ENCODE measurements at regions not wholly inside any gene's neighbourhood (a gene's known extent, or its start where the extent isn't known, plus 50 kb on each side); places are given as distances from the start of the nearest gene placed in this dataset.

DNA sequence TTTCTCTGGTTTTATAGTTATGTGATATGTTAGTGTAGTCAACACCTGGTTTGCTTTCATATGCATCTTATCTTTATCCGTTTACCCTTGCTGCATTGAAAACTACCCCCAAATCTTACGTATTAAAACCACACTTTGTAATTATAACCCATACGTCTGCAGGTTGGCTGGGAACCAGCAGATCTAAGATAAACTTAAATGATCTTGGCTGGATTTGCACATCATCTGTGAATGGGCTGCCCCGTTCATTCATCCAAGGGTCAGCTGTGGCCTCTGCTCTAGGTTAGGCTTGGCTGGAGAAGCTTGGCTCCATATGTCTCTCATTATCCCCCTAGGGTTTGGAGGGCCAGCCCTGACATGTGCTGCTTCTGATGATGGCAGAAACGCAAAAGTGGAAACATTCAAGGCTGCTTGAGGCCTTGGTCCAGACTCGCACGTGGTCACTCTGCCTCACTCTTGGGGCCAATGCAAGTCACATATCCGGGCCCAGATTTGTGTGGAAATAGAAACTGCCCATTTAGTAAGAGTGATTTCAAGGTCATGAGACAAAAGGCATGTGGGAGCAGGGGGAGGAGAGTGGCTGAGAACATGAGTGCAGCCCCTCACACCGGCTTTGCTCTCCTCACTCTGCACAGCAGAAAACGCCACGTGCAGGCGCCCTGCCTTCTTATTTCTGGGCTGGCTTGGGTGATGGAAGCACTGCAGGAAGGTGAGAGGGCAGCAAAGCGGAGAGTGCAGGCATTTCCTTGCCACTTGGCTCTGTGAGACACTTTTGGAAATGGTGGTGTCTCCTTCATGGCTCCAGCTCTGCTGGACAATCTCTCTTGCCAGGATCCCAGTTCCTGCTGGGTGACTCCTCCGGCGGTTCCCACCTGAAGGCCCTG lies 553.8 kb downstream of the GLRX3 start:
- DNase-seq (no peak), ATAC-seq (no peak)
- H3K27ac Mint-ChIP-seq = no peak overlapping the region
- no peak overlapping the region for H3K4me3 Mint-ChIP-seq
- POLR2A ChIA-PET = no interaction called here
- H3K27me3 Mint-ChIP-seq = peaks cover 2 to 11% (median 9%) of the 10 kb centered on the region in 5 donors
- Histone ChIP-seq H3K4me3 (ENCODE audit: low read length) (no peak overlapping the region), H3K9me3 (ENCODE audit: control insufficient read depth in 2 of 3, low read length in 3 of 3) (no peaks in the 10 kb centered on the region), H3K36me3 (ENCODE audit: control insufficient read depth in 2 of 3, insufficient read depth in 3 of 3, low read length in 3 of 3) (no peaks in the 10 kb centered on the region), H3K27ac (ENCODE audit: low read depth, low read length) (no peak overlapping the region), H3K27me3 (ENCODE audit: control insufficient read depth in 2 of 2, insufficient read depth in 2 of 2, low read length in 2 of 2) (no peaks in the 10 kb centered on the region), H3K4me1 (ENCODE audit: control insufficient read depth in 2 of 2, insufficient read depth in 2 of 2, low read length in 2 of 2) (no peaks in the 10 kb centered on the region)
- CTCF ChIA-PET = no interaction called here
- peaks cover 0 to 12% (median 0%) of the 10 kb centered on the region in 11 donors for H3K9me3 Mint-ChIP-seq
- H3K36me3 Mint-ChIP-seq = peaks cover 0 to 2% (median 0%) of the 10 kb centered on the region in 5 donors
- intact Hi-C loops (cut with micrococcal nuclease) = no loop called here
- H3K4me1 Mint-ChIP-seq = no peaks in the 10 kb centered on the region

DNA sequence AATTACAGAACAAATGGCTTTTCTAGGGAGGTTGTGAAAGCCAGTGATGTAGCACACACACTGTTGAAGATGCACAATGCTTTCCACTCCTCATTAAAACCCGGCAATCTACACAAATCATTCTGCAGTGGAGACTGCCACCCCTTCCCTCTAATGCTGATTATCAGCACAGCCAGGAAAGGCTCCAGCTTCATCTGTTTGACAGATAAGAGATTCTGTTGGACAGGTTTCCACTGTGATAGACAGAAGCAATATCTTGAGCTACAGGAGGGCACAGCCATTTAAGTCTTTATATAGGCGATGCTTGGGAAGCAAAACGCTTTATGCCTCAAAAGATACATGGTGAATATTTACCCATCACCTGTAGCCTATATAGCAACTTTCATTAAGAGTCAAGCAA lies 555.6 kb downstream of the GLRX3 start:
- no peaks in the 10 kb centered on the region for H3K9me3 ChIP-seq (ENCODE audit: control insufficient read depth in 2 of 3, low read length in 3 of 3)
- CTCF ChIA-PET = no interaction called here
- Mint-ChIP-seq H3K4me1 (no peaks in the 10 kb centered on the region), H3K9me3 (peaks cover 0 to 3% (median 0%) of the 10 kb centered on the region in 11 donors), H3K4me3 (no peak overlapping the region), H3K27me3 (peaks cover 2 to 11% (median 8%) of the 10 kb centered on the region in 5 donors), H3K36me3 (peaks cover 0 to 2% (median 0%) of the 10 kb centered on the region in 5 donors), H3K27ac (no peak overlapping the region)
- H3K27me3 ChIP-seq (ENCODE audit: control insufficient read depth in 2 of 2, insufficient read depth in 2 of 2, low read length in 2 of 2) = no peaks in the 10 kb centered on the region
- no peaks in the 10 kb centered on the region for H3K36me3 ChIP-seq (ENCODE audit: control insufficient read depth in 2 of 3, insufficient read depth in 3 of 3, low read length in 3 of 3)
- POLR2A ChIA-PET = no interaction called here
- ATAC-seq (no peak), DNase-seq (no peak)
- no peak overlapping the region for H3K4me3 ChIP-seq (ENCODE audit: low read length)
- H3K27ac ChIP-seq (ENCODE audit: low read depth, low read length) = no peak overlapping the region
- intact Hi-C loops (cut with micrococcal nuclease) = no loop called here
- H3K4me1 ChIP-seq (ENCODE audit: control insufficient read depth in 2 of 2, insufficient read depth in 2 of 2, low read length in 2 of 2) = no peaks in the 10 kb centered on the region

DNA sequence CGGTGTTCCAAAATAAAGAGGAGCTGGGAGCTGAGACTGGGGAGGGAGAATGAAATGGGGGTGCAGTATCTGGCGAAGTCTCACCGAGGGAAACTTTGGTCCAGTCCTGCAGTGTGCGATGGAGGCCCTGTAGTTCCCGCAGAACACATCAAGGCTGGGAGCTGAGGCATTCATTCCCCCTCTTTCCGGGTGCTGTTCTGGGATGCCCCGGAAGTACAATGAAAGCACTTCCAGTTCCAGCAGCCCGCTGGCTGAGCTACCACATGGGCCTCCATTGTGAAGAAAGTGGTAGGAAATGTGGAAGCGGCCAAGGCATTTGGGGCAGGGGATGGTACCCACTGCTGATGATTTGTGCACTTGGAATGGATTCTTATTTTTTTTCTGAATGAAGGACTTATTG lies 560.7 kb downstream of the GLRX3 start:
- Mint-ChIP-seq H3K36me3 (no peaks in the 10 kb centered on the region), H3K9me3 (peaks cover 0 to 3% (median 0%) of the 10 kb centered on the region in 11 donors), H3K4me1 (no peaks in the 10 kb centered on the region), H3K27ac (no peak overlapping the region), H3K27me3 (peaks cover 2 to 16% (median 9%) of the 10 kb centered on the region in 5 donors), H3K4me3 (no peak overlapping the region)
- Histone ChIP-seq H3K9me3 (ENCODE audit: control insufficient read depth in 2 of 3, low read length in 3 of 3) (no peaks in the 10 kb centered on the region), H3K36me3 (ENCODE audit: control insufficient read depth in 2 of 3, insufficient read depth in 3 of 3, low read length in 3 of 3) (no peaks in the 10 kb centered on the region), H3K27ac (ENCODE audit: low read depth, low read length) (no peak overlapping the region), H3K27me3 (ENCODE audit: control insufficient read depth in 2 of 2, insufficient read depth in 2 of 2, low read length in 2 of 2) (no peaks in the 10 kb centered on the region), H3K4me1 (ENCODE audit: control insufficient read depth in 2 of 2, insufficient read depth in 2 of 2, low read length in 2 of 2) (no peaks in the 10 kb centered on the region), H3K4me3 (ENCODE audit: low read length) (no peak overlapping the region)
- ATAC-seq = no peak
- intact Hi-C loops (cut with micrococcal nuclease) = no loop called here
- POLR2A ChIA-PET = no interaction called here
- CTCF ChIA-PET = no interaction called here
- DNase-seq = no peak

DNA sequence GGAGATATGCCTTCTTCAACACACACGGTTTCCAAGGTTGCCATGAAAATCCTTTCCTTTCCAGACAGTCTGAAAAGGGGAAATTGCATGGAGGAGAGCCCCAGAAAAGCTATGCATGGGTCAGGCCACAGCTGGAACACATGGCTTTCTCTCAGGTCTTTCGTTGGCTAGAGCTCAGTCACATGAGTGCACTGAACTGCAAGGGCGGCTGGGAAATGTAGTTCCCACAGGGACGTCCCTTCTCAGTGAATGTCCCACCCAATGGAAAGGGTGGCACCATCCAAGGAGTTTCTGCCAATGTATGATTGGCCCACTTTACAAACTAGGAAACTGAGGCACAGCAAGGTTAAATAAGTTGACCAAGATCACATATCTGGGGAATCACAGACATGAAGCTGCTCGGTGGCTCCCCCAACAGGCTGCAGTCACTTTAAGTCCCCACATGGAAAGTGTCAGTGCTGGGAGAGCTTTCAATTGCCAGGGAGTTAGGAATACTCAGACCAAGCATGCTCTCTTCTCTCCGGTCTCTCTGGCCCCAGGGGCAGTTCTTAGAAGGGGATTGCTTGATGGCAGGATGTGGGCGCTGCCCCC lies 571.3 kb downstream of the GLRX3 start:
- ATAC-seq (no peak), DNase-seq (no peak)
- Histone ChIP-seq H3K36me3 (ENCODE audit: control insufficient read depth in 2 of 3, insufficient read depth in 3 of 3, low read length in 3 of 3) (no peaks in the 10 kb centered on the region), H3K27ac (ENCODE audit: low read depth, low read length) (no peak overlapping the region), H3K27me3 (ENCODE audit: control insufficient read depth in 2 of 2, insufficient read depth in 2 of 2, low read length in 2 of 2) (no peaks in the 10 kb centered on the region), H3K9me3 (ENCODE audit: control insufficient read depth in 2 of 3, low read length in 3 of 3) (no peaks in the 10 kb centered on the region), H3K4me3 (ENCODE audit: low read length) (no peak overlapping the region), H3K4me1 (ENCODE audit: control insufficient read depth in 2 of 2, insufficient read depth in 2 of 2, low read length in 2 of 2) (no peaks in the 10 kb centered on the region)
- intact Hi-C loops (cut with micrococcal nuclease) = no loop called here
- Mint-ChIP-seq H3K9me3 (peaks cover 0 to 2% (median 0%) of the 10 kb centered on the region in 11 donors), H3K36me3 (no peaks in the 10 kb centered on the region), H3K27me3 (peaks cover 0 to 23% (median 3%) of the 10 kb centered on the region in 5 donors), H3K27ac (no peak overlapping the region), H3K4me1 (no peaks in the 10 kb centered on the region), H3K4me3 (no peak overlapping the region)
- ChIA-PET POLR2A (no interaction called here), CTCF (no interaction called here)

DNA sequence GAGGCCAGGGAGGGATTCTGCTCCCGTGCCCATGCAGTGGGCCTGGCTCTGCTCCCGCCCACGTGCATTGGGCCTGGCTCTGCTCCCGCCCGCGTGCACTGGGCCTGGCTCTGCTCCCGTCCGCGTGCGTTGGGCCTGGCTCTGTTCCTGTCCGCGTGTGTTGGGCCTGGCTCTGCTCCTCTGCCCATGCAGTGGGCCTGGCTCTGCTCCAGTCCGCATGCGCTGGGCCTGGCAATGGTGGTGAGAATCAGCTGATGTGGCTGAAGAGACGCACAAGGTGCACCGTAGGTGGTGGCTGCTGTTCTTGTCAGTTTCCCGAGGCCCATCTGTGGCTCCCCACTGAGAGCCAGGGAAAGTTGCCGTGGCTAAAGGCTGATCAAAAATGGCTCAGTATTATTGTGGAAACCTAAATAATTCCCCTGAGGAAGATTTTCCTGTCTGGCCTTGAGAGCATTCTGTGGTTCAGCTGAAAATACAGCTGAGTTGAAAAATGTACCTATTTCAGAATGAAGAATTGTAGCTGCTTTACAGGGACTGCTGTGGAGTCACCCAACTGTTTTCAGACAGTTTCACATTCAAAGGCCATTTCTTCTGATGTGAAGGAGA lies 572.4 kb downstream of the GLRX3 start:
- ATAC-seq = no peak
- no peak overlapping the region for H3K27ac ChIP-seq (ENCODE audit: low read depth, low read length)
- no peaks in the 10 kb centered on the region for H3K4me1 Mint-ChIP-seq
- no peak overlapping the region for H3K4me3 ChIP-seq (ENCODE audit: low read length)
- H3K9me3 Mint-ChIP-seq = peaks cover 0 to 2% (median 0%) of the 10 kb centered on the region in 11 donors
- peaks cover 0 to 31% (median 0%) of the 10 kb centered on the region in 5 donors for H3K27me3 Mint-ChIP-seq
- H3K4me1 ChIP-seq (ENCODE audit: control insufficient read depth in 2 of 2, insufficient read depth in 2 of 2, low read length in 2 of 2) = no peaks in the 10 kb centered on the region
- CTCF ChIA-PET = no interaction called here
- DNase-seq = no peak
- H3K9me3 ChIP-seq (ENCODE audit: control insufficient read depth in 2 of 3, low read length in 3 of 3) = no peaks in the 10 kb centered on the region
- POLR2A ChIA-PET = no interaction called here
- H3K27ac Mint-ChIP-seq = no peak overlapping the region
- intact Hi-C loops (cut with micrococcal nuclease) = no loop called here
- H3K36me3 ChIP-seq (ENCODE audit: control insufficient read depth in 2 of 3, insufficient read depth in 3 of 3, low read length in 3 of 3) = no peaks in the 10 kb centered on the region
- no peaks in the 10 kb centered on the region for H3K36me3 Mint-ChIP-seq
- no peaks in the 10 kb centered on the region for H3K27me3 ChIP-seq (ENCODE audit: control insufficient read depth in 2 of 2, insufficient read depth in 2 of 2, low read length in 2 of 2)
- no peak overlapping the region for H3K4me3 Mint-ChIP-seq

DNA sequence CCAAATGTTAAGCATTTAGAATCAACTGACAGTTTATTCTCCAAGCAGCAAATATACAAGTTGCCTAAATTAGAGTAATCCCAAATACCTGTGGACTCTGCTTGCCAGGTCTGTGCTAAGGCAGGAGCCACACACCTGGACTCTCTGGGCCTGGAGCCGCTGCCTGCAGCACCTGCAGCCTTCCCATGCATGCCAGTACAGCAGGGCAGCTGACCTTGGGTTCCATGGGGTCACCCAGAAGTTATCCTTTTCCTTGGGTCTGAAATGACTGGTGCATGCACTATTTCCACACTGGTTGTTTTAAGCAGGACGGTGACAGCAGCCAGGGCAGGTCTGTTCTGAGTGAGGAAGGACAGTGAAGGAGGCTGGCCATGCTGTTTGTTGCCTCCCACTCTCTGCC lies 573.2 kb downstream of the GLRX3 start:
- DNase-seq (no peak), ATAC-seq (no peak)
- Histone ChIP-seq H3K4me1 (ENCODE audit: control insufficient read depth in 2 of 2, insufficient read depth in 2 of 2, low read length in 2 of 2) (no peaks in the 10 kb centered on the region), H3K36me3 (ENCODE audit: control insufficient read depth in 2 of 3, insufficient read depth in 3 of 3, low read length in 3 of 3) (no peaks in the 10 kb centered on the region), H3K27ac (ENCODE audit: low read depth, low read length) (no peak overlapping the region), H3K27me3 (ENCODE audit: control insufficient read depth in 2 of 2, insufficient read depth in 2 of 2, low read length in 2 of 2) (no peaks in the 10 kb centered on the region), H3K9me3 (ENCODE audit: control insufficient read depth in 2 of 3, low read length in 3 of 3) (no peaks in the 10 kb centered on the region), H3K4me3 (ENCODE audit: low read length) (no peak overlapping the region)
- Mint-ChIP-seq H3K27me3 (peaks cover 0 to 23% (median 0%) of the 10 kb centered on the region in 5 donors), H3K4me3 (no peak overlapping the region), H3K9me3 (peaks cover 0 to 2% (median 0%) of the 10 kb centered on the region in 11 donors), H3K4me1 (no peaks in the 10 kb centered on the region), H3K36me3 (no peaks in the 10 kb centered on the region), H3K27ac (no peak overlapping the region)
- intact Hi-C loops (cut with micrococcal nuclease) = no loop called here
- ChIA-PET CTCF (no interaction called here), POLR2A (no interaction called here)
